Right cardiac atrium (tissue), 5 donors: ENCODE measurements at regions not wholly inside any gene's neighbourhood (a gene's known extent, or its start where the extent isn't known, plus 50 kb on each side); places are given as distances from the start of the nearest gene placed in this dataset.
"Not testable (repeated sequence)": the region's sequence is repeated elsewhere in the genome, so short reads cannot be mapped to it uniquely, and the experiment has no call there.

Experiments used
- ATAC-seq, 2 donors: fragments of 200-7000 bp; cut with Tn5 transposase; one replicate each; pipeline versions ENCODE4 v1.8.0 to v1.9.1; 2020; ENCODE audit warnings: moderate library complexity in 2 of 2, mild to moderate bottlenecking in 1 of 2
- DNase-seq, 3 donors: peaks; one replicate each; pipeline ENCODE4 v3.0.0-alpha.2; 2020
- H3K27ac ChIP-seq: one replicate; pipeline ENCODE4 v1.5.1; 2013; ENCODE audit warnings: mild to moderate bottlenecking, low read length, control low read depth, moderate library complexity
- H3K27me3 ChIP-seq: one replicate; pipeline ENCODE4 v1.6.1; 2013; ENCODE audit not compliant: control insufficient read depth, insufficient read depth
- H3K4me1 ChIP-seq: one replicate; pipeline ENCODE4 v1.6.1; 2013; ENCODE audit warnings: low read length; ENCODE audit not compliant: control insufficient read depth, insufficient read depth
- H3K4me3 ChIP-seq: one replicate; pipeline ENCODE4 v1.5.1; 2013; ENCODE audit warnings: low read length, control low read depth
- H3K9me3 ChIP-seq: one replicate; pipeline ENCODE4 v1.6.1; 2013; ENCODE audit warnings: low read length; ENCODE audit not compliant: control insufficient read depth
- WGBS: extraction: QIAGEN DNeasy Blood & Tissue Kit; methylation state at CpG from one replicate; pipeline ENCODE4 v1.1.7; 2013; 5-methylcytosine and 5-hydroxymethylcytosine counted together
- intact Hi-C, 4 donors: fragments of 100-400 bp; cut with DNase I; formaldehyde crosslinking; loops; one replicate each; pipeline versions ENCODE4 v1.11.0 to v1.14.0; 2022 to 2023
- donor health status: healthy with polysubstance abuse.
- donor health status: DM: no; HTN: yes; CAD: no.
- donor health status: DM: no; HTN: no; CAD: no.
- donor health status: DM: no; HTN: yes; CAD: no; lungs with severe emphysema.
- donor health status: DM: yes; HTN: yes; CAD: no.

GRCh38 chr5:98179791-98180755 lies 593.4 kb upstream of the RGMB start:
- H3K27me3 ChIP-seq, result no peaks in the 10 kb centered on the region
- no peak for DNase-seq
- H3K9me3 ChIP-seq, result no peaks in the 10 kb centered on the region
- intact Hi-C loops, result no loop called here
- 64% methylated on average over 8 of the region's 8 CpGs for WGBS
- H3K27ac ChIP-seq, result no peak overlapping the region
- no peaks in the 10 kb centered on the region for H3K4me1 ChIP-seq
- no peak for ATAC-seq
- no peak overlapping the region for H3K4me3 ChIP-seq

- ATAC-seq (no peak), DNase-seq (no peak)
- Histone ChIP-seq H3K4me3 (no peak overlapping the region), H3K4me1 (no peaks in the 10 kb centered on the region), H3K27me3 (no peaks in the 10 kb centered on the region), H3K9me3 (no peaks in the 10 kb centered on the region), H3K27ac (no peak overlapping the region)
- WGBS, result 93% methylated on average over 1 of the region's 1 CpG
- intact Hi-C loops, result no loop called here
Observed at GRCh38 chr5:98186128-98186527, 587.3 kb upstream of the RGMB start.

GRCh38 chr5:98187945-98188344 lies 585.5 kb upstream of the RGMB start:
- Histone ChIP-seq H3K27ac (no peak overlapping the region), H3K27me3 (no peaks in the 10 kb centered on the region)

GRCh38 chr5:98190344-98190743 lies 583.1 kb upstream of the RGMB start:
- H3K27me3 ChIP-seq, H3K9me3 ChIP-seq, DNase-seq, H3K4me1 ChIP-seq, ATAC-seq, intact Hi-C loops, H3K4me3 ChIP-seq, H3K27ac ChIP-seq: not testable (repeated sequence)
- 96% methylated on average over 2 of the region's 4 CpGs for whole genome bisulfite sequencing

More at GRCh38 chr5:98187945-98188344, 585.5 kb upstream of the RGMB start:
- intact Hi-C loops, result no loop called here
- ATAC-seq (no peak), DNase-seq (no peak)
- no peak overlapping the region for H3K4me3 ChIP-seq
- 84% methylated on average over 1 of the region's 1 CpG for WGBS
- no peaks in the 10 kb centered on the region for H3K9me3 ChIP-seq
- H3K4me1 ChIP-seq, result no peaks in the 10 kb centered on the region

GRCh38 chr5:98193921-98194760 lies 579.3 kb upstream of the RGMB start:
- no peak for ATAC-seq
- no peaks in the 10 kb centered on the region for H3K9me3 ChIP-seq
- H3K27ac ChIP-seq, result no peak overlapping the region
- no peak overlapping the region for H3K4me3 ChIP-seq
- DNase-seq, result no peak
- intact Hi-C loops, result no loop called here
- 59% methylated on average over 3 of the region's 3 CpGs for WGBS
- no peaks in the 10 kb centered on the region for H3K4me1 ChIP-seq
- no peaks in the 10 kb centered on the region for H3K27me3 ChIP-seq

GRCh38 chr5:98200726-98201541 lies 572.5 kb upstream of the RGMB start:
- intact Hi-C loops, result no loop called here
- 75% methylated on average over 9 of the region's 9 CpGs for WGBS
- no peaks in the 10 kb centered on the region for H3K9me3 ChIP-seq
- no peaks in the 10 kb centered on the region for H3K4me1 ChIP-seq
- H3K27ac ChIP-seq, result no peak overlapping the region
- ATAC-seq (no peak), DNase-seq (no peak)
- H3K27me3 ChIP-seq, result no peaks in the 10 kb centered on the region
- no peak overlapping the region for H3K4me3 ChIP-seq

- WGBS, result 61% methylated on average over 1 of the region's 1 CpG
- no peak overlapping the region for H3K27ac ChIP-seq
- ATAC-seq (no peak), DNase-seq (no peak)
- intact Hi-C loops, result no loop called here
- H3K4me3 ChIP-seq, result no peak overlapping the region
- H3K27me3 ChIP-seq, result no peaks in the 10 kb centered on the region
- H3K9me3 ChIP-seq, result no peaks in the 10 kb centered on the region
- H3K4me1 ChIP-seq, result no peaks in the 10 kb centered on the region
Observed at GRCh38 chr5:98204798-98205197, 568.7 kb upstream of the RGMB start.

- DNase-seq (no peak), ATAC-seq (no peak)
- Histone ChIP-seq H3K9me3 (no peaks in the 10 kb centered on the region), H3K4me3 (no peak overlapping the region), H3K4me1 (no peaks in the 10 kb centered on the region), H3K27me3 (no peaks in the 10 kb centered on the region), H3K27ac (no peak overlapping the region)
- intact Hi-C loops, result no loop called here
- WGBS, result 73% methylated on average over 2 of the region's 2 CpGs
Observed at GRCh38 chr5:98205691-98206461, 567.6 kb upstream of the RGMB start.

- WGBS, result 37% methylated on average over 2 of the region's 2 CpGs
- H3K27ac ChIP-seq, result no peak overlapping the region
- DNase-seq (no peak), ATAC-seq (no peak)
- intact Hi-C loops, result no loop called here
- no peaks in the 10 kb centered on the region for H3K9me3 ChIP-seq
- no peaks in the 10 kb centered on the region for H3K27me3 ChIP-seq
- H3K4me1 ChIP-seq, result no peaks in the 10 kb centered on the region
- no peak overlapping the region for H3K4me3 ChIP-seq
Observed at GRCh38 chr5:98206566-98206965, 566.9 kb upstream of the RGMB start.

GRCh38 chr5:98209418-98209817 lies 564.0 kb upstream of the RGMB start:
- Histone ChIP-seq H3K27me3 (no peaks in the 10 kb centered on the region), H3K9me3 (no peaks in the 10 kb centered on the region), H3K27ac (no peak overlapping the region), H3K4me1 (no peaks in the 10 kb centered on the region), H3K4me3 (no peak overlapping the region)
- DNase-seq, result no peak
- intact Hi-C loops, result no loop called here
- ATAC-seq, result no peak
